H54 (cell line): ENCODE measurements at regions not wholly inside any gene's neighbourhood (a gene's known extent, or its start where the extent isn't known, plus 50 kb on each side); places are given as distances from the start of the nearest gene placed in this dataset.

ENCODE experiments used
- DNase-seq: peaks from one replicate; pipeline ENCODE4 v3.0.0; 2011; ENCODE audit warnings: low spot score, mixed read lengths; ENCODE audit not compliant: insufficient read length
- FAIRE-seq: peaks from 3 replicates; lab custom pipeline; 2011; peaks lifted over from hg19 to GRCh38; lab: Jason Lieb, UNC
- POLR2A ChIP-seq: IDR thresholded peaks from 2 replicates; pipeline ENCODE4 v1.6.1; 2011; ENCODE audit warnings: low read depth, mild to moderate bottlenecking, low read length

DNA sequence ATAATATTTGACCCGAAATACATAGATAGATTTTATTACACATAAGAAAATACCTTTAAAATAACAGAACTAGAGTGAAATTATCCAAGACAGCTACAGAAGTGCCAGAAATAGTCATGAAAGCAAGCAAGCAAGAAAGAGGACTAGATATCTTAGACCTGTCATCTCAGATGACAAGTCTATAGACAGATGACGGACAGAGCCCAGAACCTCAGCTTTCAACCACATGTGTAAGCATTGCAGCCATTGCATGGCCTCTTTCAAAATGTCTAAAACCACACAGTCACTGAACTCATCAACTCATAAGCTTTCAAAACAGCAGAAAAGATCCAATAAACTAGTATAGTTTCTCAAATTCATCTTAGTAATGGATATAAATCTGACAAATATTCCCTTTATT, 59.8 kb upstream of the FHIT start:
- no peak for TF ChIP-seq POLR2A
- DNase-seq (no peak), FAIRE-seq (no peak)

DNA sequence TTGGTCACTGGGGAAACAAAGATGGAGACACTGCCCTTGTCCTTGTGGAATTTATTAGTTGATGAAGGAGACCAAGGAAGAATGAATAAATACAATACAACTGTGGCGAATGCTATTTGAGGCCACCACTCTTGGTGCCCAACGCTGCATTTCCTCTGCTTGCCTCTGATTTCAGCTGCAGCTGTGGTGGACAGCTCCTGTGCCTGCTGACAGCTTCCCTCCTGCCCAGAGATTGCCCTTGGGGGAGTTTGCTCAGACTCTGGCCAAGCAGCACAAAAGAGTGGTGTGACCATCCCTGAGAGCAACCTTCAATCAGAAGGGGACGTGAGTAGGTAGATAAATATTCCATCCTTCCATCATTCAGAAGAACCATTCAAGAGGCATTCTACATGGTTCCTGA, 64.6 kb upstream of the FHIT start:
- FAIRE-seq (no peak), DNase-seq (no peak)
- no peak for TF ChIP-seq POLR2A

DNA sequence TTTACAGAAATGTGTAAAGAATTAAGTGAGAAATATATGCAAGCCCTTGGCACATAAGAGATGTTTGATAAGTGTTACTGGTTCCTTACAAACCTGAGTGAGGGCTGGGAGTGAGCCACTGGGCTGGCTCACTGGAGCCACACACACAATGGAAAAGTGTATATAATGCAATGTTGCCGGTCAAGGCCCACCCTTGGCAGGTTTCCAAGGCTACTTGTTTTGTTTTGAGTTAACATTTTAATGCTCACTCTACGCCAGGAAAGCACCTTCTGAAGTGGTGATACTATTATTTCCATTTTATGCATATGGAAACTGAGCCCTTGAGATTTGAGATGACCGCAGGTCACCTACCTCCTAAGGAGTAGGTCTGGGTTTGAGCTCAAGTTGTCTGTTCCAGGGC, 71.8 kb upstream of the FHIT start:
- FAIRE-seq (no peak), DNase-seq (no peak)
- no peak for TF ChIP-seq POLR2A

DNA sequence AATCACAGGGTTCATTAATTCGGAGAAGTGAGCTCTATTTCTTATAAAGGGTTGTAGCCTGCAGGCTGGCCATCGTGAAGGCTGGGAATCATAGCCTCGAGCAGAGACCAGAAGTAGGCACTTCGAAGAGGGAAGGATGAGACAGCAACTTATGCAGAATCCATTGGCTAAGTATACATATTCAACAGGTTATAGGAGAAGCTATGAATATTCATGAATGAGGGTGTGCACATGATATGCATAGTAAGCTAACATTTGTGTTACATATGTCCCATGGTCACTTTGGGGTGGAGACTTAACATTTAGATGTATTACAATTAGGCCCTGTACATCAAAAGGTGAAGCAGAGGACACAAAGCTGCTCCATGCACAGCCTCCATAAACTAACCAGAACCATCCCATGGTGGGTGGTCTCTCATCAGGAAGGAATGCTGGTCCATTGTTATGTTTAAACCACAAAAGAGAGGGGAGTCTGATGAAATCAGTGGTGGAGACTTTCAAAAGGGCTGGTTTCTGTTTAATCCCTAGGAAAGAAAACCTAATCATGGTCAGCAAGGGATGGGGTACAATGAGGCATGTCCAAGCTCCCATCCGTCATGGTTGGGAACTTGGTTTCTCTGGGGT, 80.8 kb upstream of the FHIT start:
- FAIRE-seq (no peak), DNase-seq (no peak)

DNA sequence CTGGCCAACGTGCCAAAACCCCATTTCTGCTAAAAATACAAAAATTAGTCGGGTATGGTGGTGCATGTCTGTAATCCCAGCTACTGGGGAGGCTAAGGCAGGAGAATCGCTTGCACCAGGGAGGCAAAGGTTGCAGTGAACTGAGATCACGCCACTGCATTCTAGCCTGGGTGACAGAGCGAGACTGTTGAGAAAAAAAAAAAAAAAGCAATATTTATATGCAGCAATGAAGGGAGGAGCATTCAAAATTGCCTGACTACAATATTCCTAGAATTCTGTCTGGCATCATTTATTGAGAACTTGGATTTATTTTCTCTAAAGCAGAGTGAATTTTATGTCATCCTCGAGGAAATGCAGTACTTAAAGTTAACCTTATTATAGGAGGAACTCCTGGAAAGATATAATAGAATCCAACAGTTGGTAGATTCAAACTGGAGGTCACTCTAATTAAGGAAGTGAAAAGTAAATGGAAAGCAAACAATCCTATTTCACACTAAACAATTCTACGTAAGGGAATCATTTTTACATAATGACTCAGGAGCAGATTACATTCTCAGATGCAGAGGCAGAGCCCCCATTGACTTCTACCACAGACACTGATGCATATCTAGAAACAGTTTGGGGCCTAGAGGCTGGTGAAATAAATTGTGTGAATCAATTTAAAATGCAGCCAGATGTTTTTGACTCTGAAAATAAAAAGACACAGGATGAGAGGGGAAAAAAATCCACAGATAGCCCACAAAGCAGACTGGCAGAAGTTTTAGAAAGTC, 82.1 kb upstream of the FHIT start:
- FAIRE-seq, result no peak
- no peak for TF ChIP-seq POLR2A
- DNase-seq, result no peak

More for the DNA sequence above, 80.8 kb upstream of the FHIT start:
- TF ChIP-seq POLR2A, result no peak

DNA sequence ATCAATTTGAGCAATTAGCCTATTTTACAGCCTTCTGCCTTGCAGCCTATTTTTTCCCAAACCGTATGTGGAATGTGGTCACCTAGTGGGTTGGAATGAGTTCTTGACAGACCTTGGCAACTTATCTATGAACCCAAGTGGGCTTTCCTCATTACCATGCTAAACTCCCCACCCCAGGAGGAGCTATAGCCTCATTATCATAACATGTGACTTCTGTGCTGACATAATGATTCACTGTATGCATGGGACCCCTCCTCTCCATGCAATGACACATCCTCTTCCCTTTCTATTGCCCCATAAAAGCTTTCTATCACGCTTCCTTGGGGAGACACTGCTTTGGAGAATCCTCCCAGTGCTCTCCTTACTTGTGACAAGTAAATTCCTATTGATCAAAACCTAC, 83.5 kb upstream of the FHIT start:
- TF ChIP-seq POLR2A, result no peak
- FAIRE-seq, result no peak
- no peak for DNase-seq

DNA sequence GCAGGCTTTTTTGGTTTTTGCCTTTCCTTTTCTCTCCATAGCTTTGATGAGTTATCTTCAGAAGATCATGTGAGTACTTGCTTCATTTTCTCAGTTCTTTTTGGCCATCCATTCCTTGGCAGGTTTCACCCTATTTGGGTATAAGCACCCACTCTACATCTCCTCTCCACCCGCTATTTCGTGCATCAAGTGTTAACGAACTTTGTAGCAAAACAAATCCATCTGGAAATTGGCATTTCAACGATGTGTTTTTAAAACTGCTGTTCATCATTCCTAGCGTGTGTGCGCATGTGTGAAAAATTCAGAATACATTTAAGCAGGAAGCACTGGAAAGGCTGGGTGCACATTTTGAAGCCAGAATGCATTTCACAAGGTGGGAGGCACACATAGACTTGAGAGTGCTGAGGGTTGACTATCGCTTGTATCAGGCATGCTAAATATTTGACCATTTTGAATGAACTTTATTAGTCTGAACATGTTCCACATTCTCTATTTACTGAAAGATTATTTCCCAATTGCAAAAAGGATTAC, 89.7 kb upstream of the FHIT start:
- FAIRE-seq (no peak), DNase-seq (no peak)
- TF ChIP-seq POLR2A, result no peak

DNA sequence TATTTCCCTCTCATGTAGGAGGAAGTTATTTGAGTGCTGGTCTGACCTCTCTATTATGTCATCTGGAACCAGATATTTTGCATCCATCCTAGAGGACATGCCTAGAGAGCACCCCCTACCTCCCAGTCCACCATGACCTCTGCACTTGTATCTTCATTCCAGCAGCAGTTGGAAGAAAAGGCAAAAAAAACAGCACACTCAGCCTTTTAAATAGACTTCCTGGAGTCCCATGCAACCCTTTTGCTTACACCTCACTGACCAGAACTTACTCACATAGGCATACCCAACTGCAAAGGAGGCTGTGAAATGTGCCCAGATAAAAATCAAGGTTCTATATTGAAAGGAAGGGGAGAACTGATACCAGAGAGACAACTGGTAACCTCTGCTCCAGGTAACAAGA, 92.3 kb upstream of the FHIT start:
- DNase-seq, result no peak
- no peak for TF ChIP-seq POLR2A
- no peak for FAIRE-seq

DNA sequence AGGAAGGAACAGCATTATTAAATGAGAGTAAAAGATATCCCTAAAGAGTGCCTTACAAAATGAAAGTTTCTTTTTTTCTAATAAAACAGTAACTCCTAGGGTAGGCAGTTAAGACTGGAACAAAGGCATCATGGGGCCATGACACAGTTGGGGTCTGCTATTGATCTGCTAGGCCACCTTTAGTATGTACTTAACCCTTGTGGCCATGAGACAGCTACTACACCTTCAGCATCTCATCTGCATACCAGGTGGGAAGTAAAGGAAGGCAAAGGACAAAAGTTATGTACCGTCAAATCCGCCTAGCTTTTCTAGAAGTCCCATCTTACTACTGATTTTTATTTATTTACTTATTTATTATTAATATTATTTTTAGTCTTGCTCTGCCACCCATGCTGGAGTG, 93.8 kb upstream of the FHIT start:
- FAIRE-seq (no peak), DNase-seq (no peak)
- no peak for TF ChIP-seq POLR2A

DNA sequence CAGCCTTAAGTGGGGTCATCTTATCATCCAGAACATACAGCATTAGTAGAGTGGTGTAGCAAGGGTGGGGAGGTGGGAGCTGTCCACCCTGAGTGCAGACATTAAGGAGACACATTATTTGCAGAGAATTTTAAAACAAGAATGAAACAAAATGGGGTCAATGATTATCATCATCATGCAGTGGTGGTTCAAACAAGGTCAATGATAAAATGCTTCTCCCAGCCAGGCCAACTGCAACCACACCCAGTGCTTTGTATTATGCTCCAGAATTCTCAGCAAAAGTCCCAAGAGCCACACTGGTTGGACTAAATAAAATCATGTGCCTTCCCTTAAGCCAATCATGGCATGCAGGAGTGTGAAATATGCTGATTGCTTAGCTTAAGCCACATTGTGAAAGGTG, 96.7 kb upstream of the FHIT start:
- DNase-seq, result no peak
- no peak for FAIRE-seq
- no peak for TF ChIP-seq POLR2A

DNA sequence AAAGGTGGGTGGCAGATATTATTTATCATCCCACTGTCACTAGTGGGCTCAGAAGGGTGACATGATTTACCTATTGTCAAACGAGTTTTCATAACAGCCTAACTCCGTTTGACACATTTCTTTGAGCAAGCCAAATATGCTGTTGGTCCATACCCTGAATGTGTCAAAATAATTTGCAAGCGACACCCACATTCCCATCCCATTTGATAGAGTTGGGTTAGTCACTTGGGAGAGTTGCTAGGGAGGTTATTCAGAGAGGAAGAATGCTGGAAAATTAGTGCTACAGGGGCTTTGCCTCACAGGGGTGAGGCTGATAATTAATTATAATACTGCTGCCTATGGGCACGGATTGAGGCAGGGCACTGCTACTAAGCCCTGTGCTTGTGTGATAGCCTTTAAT, 98.5 kb upstream of the FHIT start:
- no peak for TF ChIP-seq POLR2A
- FAIRE-seq (no peak), DNase-seq (no peak)

DNA sequence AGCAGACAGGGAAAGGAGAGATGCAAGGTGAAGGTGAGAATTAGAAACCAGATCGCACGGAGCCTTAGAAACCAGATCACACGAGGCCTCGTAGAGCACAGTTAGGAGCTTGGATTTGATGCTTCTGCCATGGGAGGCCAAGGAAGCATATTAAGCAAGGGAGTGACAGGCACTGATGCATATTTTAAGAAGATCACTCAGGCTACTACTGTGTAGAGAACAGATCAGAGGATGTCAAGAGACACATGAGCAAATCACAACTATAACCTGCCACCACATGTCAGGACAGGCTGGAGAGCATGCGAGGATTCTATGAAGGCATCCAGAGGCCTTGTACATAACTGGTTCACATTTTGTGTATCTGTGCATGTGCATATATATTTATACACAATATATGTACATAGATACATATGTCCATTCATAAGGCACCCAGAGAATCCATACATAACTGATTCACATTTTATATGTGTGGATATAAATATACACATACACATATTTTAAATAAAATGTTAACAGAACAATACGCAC, 99.6 kb upstream of the FHIT start:
- TF ChIP-seq POLR2A, result no peak
- FAIRE-seq (no peak), DNase-seq (no peak)

DNA sequence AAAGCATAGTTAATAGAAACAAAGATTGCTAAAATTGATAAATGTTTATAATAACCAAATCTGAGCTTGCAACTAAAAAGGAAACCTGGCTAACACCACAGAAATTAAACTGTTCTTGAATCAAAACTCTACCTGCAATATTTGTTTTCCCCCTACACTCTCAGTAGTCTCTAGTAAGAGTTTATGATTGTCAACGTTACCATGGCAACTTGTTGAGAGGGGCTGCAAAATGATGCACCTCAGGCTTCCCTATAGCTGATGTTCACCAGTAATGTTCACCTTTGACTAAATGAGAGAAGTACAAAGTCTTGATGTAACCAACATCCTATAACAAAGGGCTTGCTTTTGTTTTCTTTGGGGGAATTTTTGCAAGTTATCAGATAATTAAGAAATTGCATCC, 101.1 kb upstream of the FHIT start:
- no peak for DNase-seq
- no peak for FAIRE-seq
- no peak for TF ChIP-seq POLR2A

DNA sequence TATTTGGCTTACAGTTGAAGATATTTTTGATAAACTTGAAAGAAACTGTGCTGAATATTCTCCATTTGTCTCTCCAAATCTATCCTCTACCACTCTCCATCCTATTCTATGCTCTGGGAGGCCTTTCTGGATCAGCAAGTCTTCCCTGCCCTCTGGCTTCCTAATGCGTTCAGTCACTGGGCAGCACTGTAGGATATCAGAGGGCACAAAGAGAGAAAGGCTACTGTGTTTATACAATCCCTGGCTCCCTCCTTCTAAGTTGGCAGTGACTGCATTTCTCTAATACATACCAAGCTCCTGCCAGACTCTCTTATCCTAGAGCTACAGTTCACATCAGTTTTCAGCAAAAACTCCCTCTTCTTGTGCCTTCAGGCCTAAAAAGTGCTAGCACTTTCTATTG, 102.1 kb upstream of the FHIT start:
- no peak for TF ChIP-seq POLR2A
- DNase-seq (no peak), FAIRE-seq (no peak)

DNA sequence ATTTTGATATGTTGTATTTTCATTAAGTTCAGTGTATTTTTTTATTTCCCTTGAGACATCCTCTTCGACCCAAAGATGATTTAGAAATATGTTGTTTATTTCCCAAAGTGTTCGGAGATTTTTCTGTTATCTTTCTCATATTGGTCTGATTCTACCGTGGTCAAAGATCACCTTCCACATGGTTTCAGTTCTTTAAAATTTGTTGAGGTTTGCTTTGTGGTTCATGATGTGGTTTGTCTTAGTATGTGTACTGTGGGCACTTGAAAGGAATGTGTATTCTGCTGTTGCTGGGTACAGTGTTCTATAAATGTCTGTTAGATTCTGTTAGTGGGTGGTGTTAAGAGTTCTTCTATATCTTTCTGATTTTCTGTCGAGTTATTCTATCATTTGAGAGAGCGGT, 103.4 kb upstream of the FHIT start:
- FAIRE-seq (no peak), DNase-seq (no peak)
- no peak for TF ChIP-seq POLR2A

DNA sequence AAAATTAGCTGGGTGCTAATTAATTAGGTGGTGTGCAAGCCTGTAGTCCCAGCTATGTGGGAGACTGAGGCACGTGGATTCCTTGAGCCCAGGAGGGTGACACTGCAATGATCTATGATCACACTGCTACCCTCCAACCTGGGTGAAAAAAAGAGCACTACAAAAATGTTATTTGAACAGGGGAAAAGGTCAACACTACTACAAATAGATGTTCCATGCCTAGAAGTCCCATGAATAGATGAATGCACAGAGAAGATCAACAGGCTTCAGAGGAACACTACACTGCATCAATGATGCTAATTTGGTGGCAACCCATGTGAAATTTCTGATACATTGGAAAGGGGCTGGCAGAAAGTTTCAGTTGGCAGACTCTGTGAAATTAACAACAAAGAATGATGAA, 105.4 kb upstream of the FHIT start:
- no peak for DNase-seq
- no peak for FAIRE-seq
- no peak for TF ChIP-seq POLR2A
